ENCODE measurements at regions not wholly inside any gene's neighbourhood (a gene's known extent, or its start where the extent isn't known, plus 50 kb on each side); places are given as distances from the start of the nearest gene placed in this dataset.

DNA sequence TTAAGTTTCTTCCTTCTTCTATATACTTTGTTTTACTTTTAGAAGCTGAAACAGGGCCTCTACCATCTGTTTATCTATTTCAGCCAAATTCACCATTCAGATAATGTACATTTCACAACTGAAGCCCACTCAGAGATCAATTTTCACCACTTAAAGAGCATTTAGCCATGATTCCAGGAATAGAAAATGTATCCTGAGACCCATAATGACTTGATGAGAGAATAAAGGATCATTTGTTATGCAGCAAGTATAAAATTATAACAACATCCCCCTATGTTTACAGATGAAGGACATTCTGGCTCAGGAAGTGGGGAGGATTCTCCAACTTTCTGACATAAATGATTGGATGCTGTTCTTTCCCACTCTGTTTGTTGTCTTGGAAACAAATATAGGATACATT lies 962.1 kb upstream of the EEF2KMT start:
- H3K4me3 ChIP-seq (ENCODE audit: low read length) = no peak overlapping the region
- TF ChIP-seq, protein P1, sequence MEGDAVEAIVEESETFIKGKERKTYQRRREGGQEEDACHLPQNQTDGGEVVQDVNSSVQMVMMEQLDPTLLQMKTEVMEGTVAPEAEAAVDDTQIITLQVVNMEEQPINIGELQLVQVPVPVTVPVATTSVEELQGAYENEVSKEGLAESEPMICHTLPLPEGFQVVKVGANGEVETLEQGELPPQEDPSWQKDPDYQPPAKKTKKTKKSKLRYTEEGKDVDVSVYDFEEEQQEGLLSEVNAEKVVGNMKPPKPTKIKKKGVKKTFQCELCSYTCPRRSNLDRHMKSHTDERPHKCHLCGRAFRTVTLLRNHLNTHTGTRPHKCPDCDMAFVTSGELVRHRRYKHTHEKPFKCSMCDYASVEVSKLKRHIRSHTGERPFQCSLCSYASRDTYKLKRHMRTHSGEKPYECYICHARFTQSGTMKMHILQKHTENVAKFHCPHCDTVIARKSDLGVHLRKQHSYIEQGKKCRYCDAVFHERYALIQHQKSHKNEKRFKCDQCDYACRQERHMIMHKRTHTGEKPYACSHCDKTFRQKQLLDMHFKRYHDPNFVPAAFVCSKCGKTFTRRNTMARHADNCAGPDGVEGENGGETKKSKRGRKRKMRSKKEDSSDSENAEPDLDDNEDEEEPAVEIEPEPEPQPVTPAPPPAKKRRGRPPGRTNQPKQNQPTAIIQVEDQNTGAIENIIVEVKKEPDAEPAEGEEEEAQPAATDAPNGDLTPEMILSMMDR (conservative IDR thresholded peaks at IDR 0.05; ENCODE audit: low read depth, low read length) = no peak
- DNase-seq (ENCODE audit: low read depth) = no peak

DNA sequence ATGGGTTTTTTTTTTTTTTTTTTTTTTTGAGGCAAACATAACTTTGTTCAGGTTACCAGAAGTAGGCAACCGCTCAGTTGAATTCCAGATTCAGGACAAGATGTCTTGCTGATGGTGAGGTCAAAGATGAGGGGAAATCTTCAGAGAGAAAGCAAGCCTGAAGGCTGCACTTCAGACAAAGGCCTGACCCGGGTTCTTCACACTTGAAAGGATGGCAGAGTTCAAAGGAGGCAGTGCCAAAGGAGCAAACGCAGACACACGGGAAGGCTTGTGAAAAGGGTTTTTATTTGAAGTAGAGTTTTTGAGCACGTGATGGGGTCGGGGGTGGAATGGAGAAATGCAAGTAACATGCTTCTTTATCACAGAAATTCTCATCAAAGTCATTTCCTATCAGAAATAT lies 960.2 kb upstream of the EEF2KMT start:
- H3K4me3 ChIP-seq (ENCODE audit: low read length) = no peak overlapping the region
- TF ChIP-seq, protein P1 (conservative IDR thresholded peaks at IDR 0.05; ENCODE audit: low read depth, low read length) = no peak
- no peak for DNase-seq (ENCODE audit: low read depth)

DNA sequence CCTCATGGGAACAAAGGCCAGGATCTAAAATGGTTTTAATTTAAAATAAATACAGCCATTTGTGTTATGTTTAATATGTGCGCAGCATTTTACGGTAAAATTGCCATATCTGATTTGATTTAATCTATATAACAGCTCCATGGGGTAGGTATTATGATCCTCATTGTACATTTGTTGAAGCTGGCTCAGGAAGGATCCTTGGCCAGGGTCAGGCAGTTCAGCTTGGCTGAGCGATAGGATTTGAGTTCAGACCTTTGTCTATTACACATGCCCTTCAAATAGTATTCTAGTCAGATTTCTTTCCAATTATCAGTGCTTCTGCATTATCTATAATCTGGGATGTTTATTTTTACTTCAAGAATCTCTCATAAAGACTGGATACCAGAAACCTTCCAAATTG lies 950.4 kb upstream of the EEF2KMT start:
- TF ChIP-seq, protein P1 (conservative IDR thresholded peaks at IDR 0.05; ENCODE audit: low read depth, low read length) = no peak

DNA sequence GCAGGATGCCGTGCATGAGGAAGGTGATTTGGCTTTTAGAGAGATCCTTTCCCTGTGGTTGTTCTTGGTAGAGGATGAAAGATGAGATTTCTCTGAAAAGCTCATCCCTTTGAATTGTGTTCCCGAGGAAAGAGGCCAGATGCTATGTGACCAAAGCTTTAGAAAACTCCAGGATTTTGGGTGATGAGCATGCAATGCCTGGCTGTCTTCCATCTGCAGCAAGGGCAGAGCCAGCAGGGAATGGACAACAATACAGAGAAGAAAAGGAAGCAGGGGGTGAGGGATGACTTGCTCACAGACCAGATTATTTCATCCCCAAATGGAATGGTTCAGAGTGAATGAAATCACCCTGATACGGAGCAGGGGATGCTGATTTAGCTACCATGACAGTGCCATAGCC lies 949.7 kb upstream of the EEF2KMT start:
- no peak for DNase-seq (ENCODE audit: low read depth)
- TF ChIP-seq, protein P1 (conservative IDR thresholded peaks at IDR 0.05; ENCODE audit: low read depth, low read length) = no peak
- H3K4me3 ChIP-seq (ENCODE audit: low read length) = no peak overlapping the region

More for the DNA sequence above, 950.4 kb upstream of the EEF2KMT start:
- no peak overlapping the region for H3K4me3 ChIP-seq (ENCODE audit: low read length)
- no peak for DNase-seq (ENCODE audit: low read depth)

DNA sequence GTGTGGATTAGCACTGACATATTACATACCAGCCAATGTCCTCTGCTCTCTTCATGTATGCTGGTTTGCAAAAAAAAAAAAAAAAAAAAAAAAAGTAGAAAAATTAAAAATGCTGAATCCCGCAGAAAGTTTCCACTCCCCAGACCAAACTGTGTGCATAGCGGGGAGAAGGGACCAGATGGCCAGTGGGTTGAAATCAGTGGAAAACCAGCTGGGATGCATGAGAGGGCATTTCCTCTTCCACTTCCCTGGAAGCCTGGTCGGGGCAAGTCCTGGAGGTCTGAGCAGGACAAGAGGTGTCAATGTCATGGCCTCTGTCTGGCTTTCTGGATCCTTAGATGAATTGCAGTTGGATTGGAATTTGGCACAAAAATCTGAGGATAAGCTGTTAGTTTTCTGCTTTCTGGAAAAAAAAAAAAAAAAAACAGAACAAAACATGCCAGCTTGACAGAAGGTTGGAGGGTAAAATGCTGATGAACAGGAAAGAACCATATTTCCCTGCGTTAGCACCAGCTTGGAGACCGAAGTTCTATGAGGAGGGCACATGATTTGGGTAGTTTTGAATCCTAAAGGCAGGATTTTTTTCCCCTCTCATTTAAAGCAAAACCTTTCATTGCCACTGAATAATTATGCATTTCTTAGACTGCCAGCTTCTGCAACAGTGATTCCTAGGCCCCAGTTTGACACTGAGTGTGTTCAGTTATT lies 941.5 kb upstream of the EEF2KMT start:
- no peak overlapping the region for H3K4me3 ChIP-seq (ENCODE audit: low read length)
- DNase-seq (ENCODE audit: low read depth) = no peak
- TF ChIP-seq, protein P1 (conservative IDR thresholded peaks at IDR 0.05; ENCODE audit: low read depth, low read length) = no peak

DNA sequence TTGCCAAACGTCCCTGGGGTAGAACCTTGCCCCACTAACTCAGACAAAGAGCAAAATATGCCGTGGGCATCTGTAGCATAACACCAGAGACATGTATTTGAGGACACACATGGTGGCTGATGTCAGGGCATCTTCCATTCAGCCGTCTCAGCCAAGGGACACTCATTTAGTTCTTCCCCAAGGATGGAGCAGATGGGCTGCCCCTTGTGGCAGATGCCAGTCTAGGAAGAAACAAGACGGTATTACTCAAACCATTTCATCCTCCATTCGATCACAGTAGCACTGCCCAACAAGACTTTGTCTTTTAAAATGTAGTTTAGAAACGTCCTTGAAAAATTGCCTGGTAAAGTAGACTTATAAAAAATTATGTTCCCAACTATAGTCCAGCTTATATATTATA lies 937.6 kb upstream of the EEF2KMT start:
- H3K4me3 ChIP-seq (ENCODE audit: low read length) = no peak overlapping the region
- no peak for DNase-seq (ENCODE audit: low read depth)
- TF ChIP-seq, protein P1 (conservative IDR thresholded peaks at IDR 0.05; ENCODE audit: low read depth, low read length) = no peak

DNA sequence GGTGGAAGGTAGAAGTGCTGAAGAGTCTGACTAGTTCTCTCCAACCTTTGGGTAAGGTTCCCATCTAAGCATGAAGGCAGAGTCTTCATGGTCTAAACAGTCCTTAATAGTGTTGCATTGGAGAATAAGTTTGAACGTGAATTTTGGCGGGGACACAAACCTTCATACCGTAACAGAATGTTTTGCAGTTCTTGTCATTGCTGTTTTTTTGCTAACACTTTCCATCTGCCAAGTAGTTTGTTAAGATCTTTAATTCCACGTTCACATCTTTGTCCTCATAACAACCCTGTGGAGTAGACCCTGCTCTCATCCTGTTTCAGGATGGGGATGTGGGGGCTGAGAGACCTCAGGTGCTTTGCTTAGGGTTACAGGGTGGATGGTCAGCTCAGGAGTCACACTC lies 936.9 kb upstream of the EEF2KMT start:
- H3K4me3 ChIP-seq (ENCODE audit: low read length) = no peak overlapping the region
- TF ChIP-seq, protein P1 (conservative IDR thresholded peaks at IDR 0.05; ENCODE audit: low read depth, low read length) = no peak
- DNase-seq (ENCODE audit: low read depth) = no peak
